GM18505 (cell line): ENCODE measurements at regions not wholly inside any gene's neighbourhood (a gene's known extent, or its start where the extent isn't known, plus 50 kb on each side); places are given as distances from the start of the nearest gene placed in this dataset.

Experiments
- ATAC-seq: cut with Tn5 transposase; IDR thresholded peaks from one replicate; pipeline ENCODE4 v1.9.1; 2021; ENCODE audit not compliant: unreplicated experiment
- POLR2A ChIP-seq: IDR thresholded peaks from 4 replicates; pipeline ENCODE4 v1.6.1; 2011; ENCODE audit warnings: borderline replicate concordance; ENCODE audit not compliant: insufficient read depth, insufficient read length; ENCODE audit errors: extremely low read depth

DNA sequence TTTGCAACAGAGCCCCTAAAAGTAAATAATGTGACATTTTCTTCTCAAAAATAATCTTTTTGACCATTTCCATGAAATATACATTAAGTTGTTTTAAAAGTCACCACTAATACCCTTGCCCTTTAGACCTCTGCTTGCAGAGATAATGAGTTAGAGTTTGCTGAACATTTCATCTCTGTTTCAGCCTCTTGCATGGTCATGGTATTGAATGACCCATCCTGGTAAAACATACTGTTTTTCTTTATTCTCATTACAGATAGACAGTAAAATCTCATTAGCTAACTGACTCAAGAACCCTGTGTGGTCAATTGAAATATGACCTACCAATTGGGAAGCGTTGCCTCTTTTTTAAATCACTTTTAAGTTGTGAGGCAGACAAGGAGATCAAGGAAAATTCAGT, 916.7 kb downstream of the PDHA2 start:
- no peak for TF ChIP-seq POLR2A
- ATAC-seq, result no peak

- ATAC-seq, result no peak
- no peak for TF ChIP-seq POLR2A
Observed at GRCh38 chr4:96763546-96763945, 923.7 kb downstream of the PDHA2 start.

- TF ChIP-seq POLR2A, result no peak
- ATAC-seq, result no peak
Observed at GRCh38 chr4:96766359-96766758, 926.5 kb downstream of the PDHA2 start.

DNA sequence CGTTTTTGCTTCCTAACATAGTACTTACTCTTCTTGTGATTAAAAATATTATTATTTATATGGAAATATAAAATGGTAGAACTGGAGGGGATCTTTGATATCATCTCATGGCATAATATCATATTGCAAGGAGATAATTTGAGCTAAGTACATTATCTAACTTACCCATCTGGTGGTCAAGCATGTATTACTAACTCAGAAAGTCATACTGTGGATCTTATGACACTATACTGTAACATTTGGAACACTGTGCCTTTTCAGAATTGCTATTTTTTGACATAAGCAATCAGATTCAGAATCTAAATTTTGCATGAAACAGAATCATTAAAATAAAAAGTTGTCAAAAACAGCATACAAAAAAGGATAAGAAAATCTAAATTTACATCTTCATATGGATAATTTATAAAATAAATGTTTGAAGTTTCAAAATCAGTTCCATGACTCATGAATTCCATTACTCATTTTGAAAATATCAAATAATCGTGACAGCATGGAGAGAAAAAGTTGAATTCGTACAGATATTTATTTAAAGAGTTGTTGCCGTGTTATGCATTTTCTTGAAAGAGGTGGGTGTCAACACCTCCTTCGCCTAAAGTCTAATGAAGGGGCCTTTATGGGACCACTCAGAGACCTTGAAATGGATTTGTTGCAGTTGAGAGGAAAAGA, 928.1 kb downstream of the PDHA2 start:
- ATAC-seq, result no peak

GRCh38 chr4:96775501-96775900, 935.6 kb downstream of the PDHA2 start:
- no peak for ATAC-seq
- TF ChIP-seq POLR2A, result no peak

More for the DNA sequence above, 928.1 kb downstream of the PDHA2 start:
- TF ChIP-seq POLR2A, result no peak

DNA sequence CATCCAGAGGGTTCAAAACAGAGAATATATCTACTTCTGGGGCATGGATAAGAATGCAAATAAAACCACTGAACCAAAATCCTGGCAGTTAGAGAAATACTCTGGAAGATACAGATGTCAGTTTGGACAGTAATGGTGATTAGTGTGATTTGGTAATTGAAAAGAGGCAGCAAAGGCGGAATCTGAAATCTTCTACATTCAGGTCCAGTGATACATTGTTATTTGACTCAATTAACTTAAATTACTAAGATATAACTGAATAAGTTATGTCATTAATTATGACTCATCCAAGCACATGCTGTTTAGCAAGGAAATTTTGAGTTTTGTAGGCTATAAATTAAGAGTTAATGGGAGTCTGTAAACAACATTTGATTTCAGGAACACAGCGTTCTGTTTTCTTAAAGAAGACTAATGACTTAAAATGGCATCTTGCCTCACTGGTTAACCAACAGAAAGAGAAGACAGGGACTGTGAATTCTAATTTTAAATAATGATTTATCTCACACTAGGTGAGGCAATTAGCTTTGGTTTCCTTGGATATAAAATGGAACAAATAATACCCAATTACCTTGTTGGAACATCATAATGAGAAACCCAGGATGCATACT, 937.1 kb downstream of the PDHA2 start:
- TF ChIP-seq POLR2A, result no peak
- ATAC-seq, result no peak

- TF ChIP-seq POLR2A, result no peak
- no peak for ATAC-seq
Observed at GRCh38 chr4:96784336-96784735, 944.4 kb downstream of the PDHA2 start.

DNA sequence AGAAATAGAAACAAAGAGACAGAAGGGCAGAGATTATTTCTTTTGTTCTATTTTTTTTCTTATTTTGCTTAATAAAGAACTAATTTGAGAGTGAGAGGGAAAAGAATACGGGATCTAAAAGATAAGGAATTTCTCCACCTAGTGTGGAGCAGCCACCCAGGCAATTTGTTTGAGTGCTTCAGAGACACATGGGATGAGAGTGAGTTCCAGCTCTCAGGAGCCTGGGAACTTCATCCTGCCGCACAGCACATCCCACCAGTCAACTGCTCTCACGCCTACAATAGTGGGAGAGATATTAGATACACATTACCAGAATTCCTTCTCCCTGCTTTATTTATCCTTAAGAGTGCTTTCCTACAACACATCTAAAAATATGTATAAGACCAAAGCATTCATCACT, 946.4 kb downstream of the PDHA2 start:
- ATAC-seq, result no peak
- TF ChIP-seq POLR2A, result no peak

DNA sequence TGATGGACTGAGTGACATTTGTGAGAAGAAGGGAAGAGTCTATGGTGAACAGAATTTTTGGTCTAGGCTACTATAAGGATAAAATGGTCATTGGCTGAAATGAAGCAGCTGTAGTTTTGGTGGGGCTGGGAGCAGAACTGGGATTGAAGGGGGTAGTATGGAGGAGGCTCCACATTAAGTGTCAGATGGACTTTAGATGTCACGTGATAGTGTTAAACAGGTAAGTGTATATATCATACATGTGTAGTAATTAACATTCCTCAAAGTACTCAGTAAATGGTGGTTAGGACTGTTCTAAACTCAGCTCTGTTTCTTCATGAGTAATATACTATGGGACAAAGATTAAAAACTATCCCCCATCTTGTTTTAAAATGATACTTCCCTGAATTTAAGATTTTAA, 947.9 kb downstream of the PDHA2 start:
- no peak for ATAC-seq
- no peak for TF ChIP-seq POLR2A

- no peak for ATAC-seq
- TF ChIP-seq POLR2A, result no peak
Observed at GRCh38 chr4:96809563-96809962, 969.7 kb downstream of the PDHA2 start.

DNA sequence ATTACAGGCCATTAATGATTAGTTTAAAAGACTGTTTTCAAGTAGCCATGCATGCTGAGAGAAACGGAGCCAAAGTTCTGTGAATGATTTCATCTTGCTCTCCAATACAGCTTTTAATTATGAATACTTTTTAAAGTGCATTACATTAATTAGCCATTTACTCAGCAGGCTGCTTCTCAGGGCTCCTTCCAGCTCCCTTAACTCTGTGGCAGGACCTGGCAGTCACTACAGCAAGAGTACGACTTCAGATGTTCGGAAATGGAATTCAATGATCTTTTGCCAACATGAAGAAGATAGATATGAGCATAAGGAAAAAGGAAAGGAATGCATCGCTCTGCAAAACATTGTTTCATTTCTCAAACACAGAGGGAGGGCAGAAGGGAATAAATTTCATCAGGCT, 987.2 kb downstream of the PDHA2 start:
- no peak for TF ChIP-seq POLR2A
- no peak for ATAC-seq

DNA sequence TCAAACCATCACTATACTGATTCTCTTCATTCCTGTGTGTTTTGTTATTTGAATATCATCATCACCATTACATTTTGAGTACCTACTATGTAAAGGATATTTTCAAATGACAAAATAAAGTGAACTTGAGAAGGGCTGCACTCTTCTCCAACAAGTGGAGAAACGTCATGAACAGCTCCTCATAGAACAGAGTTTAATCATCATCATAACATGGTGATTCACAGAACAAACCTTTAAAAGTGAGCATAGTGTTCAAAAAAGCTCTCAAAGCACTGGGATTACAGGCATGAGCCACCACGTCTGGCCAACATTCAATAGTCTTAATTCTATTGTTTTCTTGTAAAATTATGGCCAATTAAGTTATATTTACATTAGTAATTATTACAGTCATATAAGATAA, 993.9 kb downstream of the PDHA2 start:
- no peak for TF ChIP-seq POLR2A
- ATAC-seq, result no peak

- no peak for TF ChIP-seq POLR2A
- no peak for ATAC-seq
Observed at GRCh38 chr4:96835991-96836390, 996.1 kb downstream of the PDHA2 start.

DNA sequence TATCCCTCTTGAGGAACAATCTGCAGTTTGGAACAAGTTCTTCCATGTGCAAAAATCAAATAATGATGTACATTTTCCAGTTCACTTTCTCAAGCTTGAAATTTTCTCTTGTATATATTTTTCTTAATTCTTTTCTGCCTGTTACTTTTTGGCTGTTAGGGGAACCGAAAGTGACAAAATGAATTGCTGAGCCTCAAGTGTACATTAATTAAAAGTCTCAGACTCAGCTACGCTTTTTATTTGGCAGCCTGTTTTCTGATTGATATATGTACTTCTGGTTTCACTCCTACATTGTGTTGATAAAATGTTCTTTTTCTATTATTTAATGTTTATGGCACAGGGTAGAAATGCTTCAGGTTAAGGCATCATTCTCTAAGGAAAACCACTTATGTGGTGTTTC, 999.5 kb downstream of the PDHA2 start:
- no peak for ATAC-seq
- TF ChIP-seq POLR2A, result no peak

GRCh38 chr4:96841801-96842200, 1001.9 kb downstream of the PDHA2 start:
- no peak for TF ChIP-seq POLR2A
- no peak for ATAC-seq

DNA sequence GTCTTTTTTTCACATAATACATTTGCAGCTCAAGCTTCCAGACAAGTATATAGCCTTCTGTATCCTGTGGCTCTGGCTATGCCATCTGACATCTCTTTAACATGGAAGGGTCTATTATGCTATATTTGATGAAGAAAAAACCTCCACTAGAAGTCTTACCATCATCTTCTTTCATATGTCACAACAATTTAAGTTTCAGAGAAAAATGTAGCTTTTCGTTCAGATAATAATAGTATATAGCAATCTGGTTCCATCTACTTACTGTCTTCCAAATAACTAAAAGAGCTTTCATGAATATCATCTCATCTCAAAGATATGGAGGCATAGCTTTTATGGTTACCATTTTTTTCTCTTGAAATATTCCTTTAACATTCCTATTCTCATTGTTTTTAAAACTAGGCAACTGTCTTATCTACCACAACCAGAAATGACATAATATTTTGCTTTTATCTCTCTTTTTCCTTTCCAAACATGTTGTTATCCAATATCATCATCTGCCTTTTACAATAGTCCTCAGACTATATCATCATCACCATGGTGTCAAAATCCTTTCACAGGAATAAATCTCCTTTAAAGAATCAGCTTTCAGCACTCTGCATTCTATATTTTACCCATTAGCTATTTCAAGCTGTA, 1005.1 kb downstream of the PDHA2 start:
- ATAC-seq, result no peak
- TF ChIP-seq POLR2A, result no peak
